Right kidney (tissue), 1 donor: ENCODE measurements at regions not wholly inside any gene's neighbourhood (a gene's known extent, or its start where the extent isn't known, plus 50 kb on each side); places are given as distances from the start of the nearest gene placed in this dataset.

ENCODE experiments used
- DNase-seq: peaks from one replicate; pipeline ENCODE4 v3.0.0-alpha.2; 2016

- DNase-seq = no peak
Measured at GRCh38 chr6:22401206-22401605, 104.4 kb upstream of the PRL start.

- no peak for DNase-seq
Measured at GRCh38 chr6:22401932-22402331, 105.1 kb upstream of the PRL start.

GRCh38 chr6:22409486-22409885 lies 112.7 kb upstream of the PRL start:
- DNase-seq = no peak

DNA sequence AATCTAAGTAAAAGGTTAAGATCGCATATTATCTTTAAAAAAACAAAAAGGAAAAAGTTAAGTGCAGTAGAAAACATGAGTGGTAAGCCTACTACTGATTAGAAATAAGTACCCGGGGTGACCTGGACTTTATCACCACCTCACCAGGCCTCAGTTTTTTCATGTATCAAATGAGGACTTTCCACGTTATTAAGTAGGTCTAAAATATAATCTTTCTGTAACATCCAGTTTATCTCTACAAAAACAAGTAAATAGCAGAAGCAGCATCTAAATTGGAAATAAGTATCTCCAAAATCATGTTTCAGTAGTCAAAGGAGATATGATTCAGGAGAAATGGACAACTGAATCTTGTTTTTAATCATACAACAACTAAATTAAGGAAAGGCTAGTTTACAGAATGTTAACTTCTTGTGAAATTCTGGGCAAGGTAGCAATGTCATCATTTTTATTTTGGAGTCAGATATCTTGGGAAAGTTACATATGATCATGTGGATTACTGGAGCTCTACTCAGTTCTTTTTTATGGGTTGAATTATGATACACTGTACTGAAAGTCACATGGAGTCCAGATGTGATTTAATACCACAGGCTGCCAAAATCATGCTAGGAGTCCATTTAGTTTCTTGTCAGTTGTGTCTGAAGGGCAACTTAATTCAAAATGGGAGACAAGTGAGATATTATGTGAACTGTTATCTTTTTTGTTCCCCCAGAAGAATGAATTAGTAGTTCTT lies 114.7 kb upstream of the PRL start:
- no peak for DNase-seq

- no peak for DNase-seq
Measured at GRCh38 chr6:22412994-22413393, 116.2 kb upstream of the PRL start.

- no peak for DNase-seq
Measured at GRCh38 chr6:22413681-22414311, 117.0 kb upstream of the PRL start.

- DNase-seq = no peak
Measured at GRCh38 chr6:22418714-22419113, 121.9 kb upstream of the PRL start.

DNA sequence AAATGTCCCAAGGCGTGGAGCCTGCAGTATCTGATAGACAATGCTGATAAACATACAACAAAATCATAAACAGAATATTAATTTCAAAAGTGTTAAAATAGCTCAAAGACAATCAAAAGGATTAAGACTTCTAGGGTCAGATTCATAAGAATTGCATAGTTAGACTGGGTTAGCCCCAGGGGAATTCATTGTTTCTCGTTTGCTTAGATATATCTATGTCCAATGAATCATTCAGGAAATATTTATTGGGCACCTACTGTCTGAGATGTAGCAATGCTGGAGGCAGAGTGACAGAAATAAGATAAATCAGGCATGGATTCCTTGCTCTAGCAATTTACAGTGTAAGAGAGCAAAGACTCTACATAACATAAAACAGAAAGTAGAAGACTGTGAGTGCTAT lies 124.4 kb upstream of the PRL start:
- DNase-seq = no peak

GRCh38 chr6:22424196-22424595 lies 127.4 kb upstream of the PRL start:
- no peak for DNase-seq

DNA sequence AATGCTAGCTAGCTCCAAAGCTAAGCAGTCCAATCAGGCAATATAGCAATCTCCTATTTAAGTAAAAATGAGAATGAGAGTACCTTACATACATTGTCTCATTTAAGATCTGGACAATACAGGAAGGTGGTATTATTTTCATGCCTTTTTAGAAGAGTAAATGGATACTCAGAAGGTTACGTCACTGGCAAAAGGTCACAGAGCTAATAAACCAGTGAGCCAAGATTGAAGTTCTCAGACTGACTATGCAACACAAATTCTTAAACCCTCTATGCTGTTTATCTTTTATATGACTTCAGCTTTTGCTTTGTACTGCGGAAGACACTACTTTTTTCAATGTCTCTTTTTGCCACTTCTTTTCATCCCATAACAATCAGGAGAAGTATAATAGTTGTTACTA lies 135.2 kb upstream of the PRL start:
- no peak for DNase-seq

GRCh38 chr6:22433745-22434144 lies 135.6 kb upstream of the HDGFL1 start:
- no peak for DNase-seq

DNA sequence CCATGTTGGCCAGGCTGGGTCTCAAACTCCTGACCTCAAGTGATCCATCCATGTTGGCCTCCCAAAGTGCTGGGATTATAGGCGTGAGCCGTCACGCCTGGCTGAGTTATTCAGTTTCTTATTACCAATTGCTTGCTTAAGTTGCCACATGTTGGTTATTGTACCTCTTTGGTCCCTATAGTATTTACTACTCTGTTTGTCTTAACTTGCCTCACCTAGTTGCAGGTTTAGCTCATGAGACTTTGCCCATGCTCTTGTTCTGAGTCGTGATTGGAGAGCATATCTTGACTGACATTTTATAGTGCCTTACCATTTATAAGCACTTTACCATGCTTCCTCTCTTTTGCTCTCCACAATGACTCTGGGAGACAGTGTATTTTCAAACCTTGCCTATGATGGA lies 134.2 kb upstream of the HDGFL1 start:
- no peak for DNase-seq

DNA sequence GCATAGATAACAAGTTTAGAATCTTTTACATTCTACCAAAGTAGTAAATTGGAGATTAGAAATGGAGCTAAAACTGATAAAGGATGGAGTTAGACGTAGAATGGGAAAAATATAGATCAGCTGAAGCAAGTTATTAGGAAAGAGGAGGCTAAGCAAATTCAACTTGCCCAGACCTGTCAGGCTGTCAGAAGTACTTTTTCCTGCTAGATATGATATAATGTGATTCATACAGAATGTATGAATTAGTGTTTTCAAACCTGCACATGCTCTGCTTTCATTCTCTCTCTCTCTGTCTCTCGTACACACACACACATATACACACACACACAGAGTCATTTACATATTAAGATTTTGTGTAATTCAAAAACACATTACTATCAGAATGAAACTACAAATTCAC lies 133.2 kb upstream of the HDGFL1 start:
- no peak for DNase-seq

DNA sequence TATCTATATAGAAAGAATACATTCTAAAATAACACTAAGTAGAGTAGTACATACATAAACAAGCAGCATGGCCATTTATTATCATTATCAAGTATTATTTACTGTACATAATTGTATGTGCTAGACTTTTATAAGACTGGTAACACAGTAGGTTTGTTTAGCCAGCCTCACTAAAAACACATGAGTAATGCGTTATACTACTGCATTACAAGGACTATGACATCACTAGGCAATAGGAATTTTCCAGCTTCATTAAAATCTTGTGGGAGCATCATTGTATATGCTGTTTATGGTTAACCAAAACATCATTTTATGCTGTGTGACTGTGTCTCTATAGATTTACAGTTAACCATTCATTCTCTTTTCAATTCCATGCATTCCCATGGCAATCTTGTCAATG lies 131.7 kb upstream of the HDGFL1 start:
- no peak for DNase-seq

DNA sequence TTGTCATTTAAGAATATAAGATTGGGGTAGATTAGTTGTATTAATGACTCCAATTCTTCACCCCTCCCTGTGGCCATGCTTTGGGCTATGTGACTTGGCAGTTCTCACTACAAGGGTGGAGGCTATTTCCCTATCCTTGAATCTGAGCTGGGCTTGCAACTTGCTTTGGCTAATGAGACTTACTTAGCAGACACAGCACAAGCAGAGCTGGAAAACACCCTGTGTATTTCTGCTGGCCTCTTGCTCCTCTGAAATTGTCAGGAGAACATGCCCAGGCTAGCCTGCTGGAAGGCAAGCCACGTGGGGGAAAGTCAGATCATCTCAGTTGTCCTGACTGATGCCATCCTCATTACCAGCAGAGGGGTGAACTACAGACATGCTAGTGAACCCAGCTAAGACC lies 126.5 kb upstream of the HDGFL1 start:
- no peak for DNase-seq

- DNase-seq = no peak
Measured at GRCh38 chr6:22444330-22444729, 125.0 kb upstream of the HDGFL1 start.

GRCh38 chr6:22445946-22446345 lies 123.4 kb upstream of the HDGFL1 start:
- no peak for DNase-seq

- DNase-seq = peak; percentile 54
Measured at GRCh38 chr6:22447249-22448196, 121.8 kb upstream of the HDGFL1 start.

GRCh38 chr6:22448291-22448711 lies 121.1 kb upstream of the HDGFL1 start:
- DNase-seq = peak; percentile 62

DNA sequence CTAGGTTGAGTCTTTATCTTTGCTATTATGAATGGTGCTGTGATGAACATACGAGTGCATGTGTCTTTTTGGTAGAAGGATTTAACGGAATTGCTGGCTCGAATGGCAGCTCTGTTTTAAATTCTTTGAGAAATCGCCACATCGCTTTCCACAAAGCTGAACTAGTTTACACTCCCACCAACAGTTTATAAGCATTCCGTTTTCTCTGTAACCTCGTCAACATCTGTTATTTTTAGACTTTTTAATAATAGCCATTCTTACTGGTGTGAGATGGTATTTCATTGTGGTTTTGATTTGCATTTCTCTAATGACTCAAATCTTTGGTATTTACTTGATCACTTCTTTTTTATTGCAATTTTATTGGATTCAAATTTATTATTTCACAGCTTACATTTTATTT lies 117.4 kb upstream of the HDGFL1 start:
- no peak for DNase-seq

- no peak for DNase-seq
Measured at GRCh38 chr6:22455378-22455777, 114.0 kb upstream of the HDGFL1 start.

DNA sequence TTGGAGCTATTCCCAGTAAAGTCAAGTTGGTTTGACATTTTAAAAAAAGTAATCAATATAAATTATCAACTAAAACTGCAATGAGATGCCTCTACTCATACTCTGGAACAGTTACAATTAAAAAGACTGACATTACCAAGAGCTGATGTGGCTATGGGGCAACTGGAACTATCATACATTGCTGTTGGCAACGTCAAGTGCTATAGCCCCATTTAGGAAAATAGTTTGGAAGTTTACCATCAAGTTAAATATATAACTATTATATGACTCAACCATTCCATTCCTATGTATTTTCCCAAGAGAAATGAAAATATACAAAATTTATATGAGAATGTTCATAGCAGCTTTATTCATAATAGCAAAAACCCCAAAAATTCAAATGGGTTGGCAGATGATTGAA lies 111.4 kb upstream of the HDGFL1 start:
- DNase-seq = no peak

DNA sequence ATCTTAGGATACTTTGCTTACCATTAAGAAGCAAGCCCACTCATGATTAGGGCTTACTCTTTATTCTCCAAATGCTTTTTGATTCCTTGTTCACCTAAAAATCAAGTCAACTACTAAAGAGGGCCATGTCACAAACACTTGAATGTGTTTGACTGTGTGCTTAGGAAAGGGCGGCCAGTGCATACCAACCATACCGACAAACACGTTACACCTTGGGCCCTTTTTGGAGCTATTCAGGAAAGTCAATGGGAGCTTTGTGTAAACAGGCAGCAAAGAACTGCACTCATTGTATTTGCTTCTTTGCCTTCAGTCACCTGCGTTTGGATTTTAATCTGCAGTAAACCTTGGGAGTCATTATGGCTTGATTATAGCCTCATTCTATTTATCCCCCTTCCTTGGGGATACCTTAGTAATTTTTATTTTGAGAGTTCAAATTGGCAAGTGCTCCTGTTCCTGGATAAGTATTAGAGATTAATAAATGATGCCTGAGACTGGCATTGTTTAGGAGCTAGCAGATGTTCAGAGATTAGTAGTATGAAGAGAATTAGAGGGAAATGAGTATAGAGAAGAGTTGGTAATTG lies 102.6 kb upstream of the HDGFL1 start:
- no peak for DNase-seq
